ENCODE measurements at regions not wholly inside any gene's neighbourhood (a gene's known extent, or its start where the extent isn't known, plus 50 kb on each side); places are given as distances from the start of the nearest gene placed in this dataset.

GRCh38 chr2:21203976-21204375 is 80.2 kb downstream of the TDRD15 start:
- TF ChIP-seq TAF1 (IDR thresholded peaks at IDR 0.05; ENCODE audit: borderline replicate concordance, insufficient read depth, low read length), result no peak
- TF ChIP-seq, protein P1, sequence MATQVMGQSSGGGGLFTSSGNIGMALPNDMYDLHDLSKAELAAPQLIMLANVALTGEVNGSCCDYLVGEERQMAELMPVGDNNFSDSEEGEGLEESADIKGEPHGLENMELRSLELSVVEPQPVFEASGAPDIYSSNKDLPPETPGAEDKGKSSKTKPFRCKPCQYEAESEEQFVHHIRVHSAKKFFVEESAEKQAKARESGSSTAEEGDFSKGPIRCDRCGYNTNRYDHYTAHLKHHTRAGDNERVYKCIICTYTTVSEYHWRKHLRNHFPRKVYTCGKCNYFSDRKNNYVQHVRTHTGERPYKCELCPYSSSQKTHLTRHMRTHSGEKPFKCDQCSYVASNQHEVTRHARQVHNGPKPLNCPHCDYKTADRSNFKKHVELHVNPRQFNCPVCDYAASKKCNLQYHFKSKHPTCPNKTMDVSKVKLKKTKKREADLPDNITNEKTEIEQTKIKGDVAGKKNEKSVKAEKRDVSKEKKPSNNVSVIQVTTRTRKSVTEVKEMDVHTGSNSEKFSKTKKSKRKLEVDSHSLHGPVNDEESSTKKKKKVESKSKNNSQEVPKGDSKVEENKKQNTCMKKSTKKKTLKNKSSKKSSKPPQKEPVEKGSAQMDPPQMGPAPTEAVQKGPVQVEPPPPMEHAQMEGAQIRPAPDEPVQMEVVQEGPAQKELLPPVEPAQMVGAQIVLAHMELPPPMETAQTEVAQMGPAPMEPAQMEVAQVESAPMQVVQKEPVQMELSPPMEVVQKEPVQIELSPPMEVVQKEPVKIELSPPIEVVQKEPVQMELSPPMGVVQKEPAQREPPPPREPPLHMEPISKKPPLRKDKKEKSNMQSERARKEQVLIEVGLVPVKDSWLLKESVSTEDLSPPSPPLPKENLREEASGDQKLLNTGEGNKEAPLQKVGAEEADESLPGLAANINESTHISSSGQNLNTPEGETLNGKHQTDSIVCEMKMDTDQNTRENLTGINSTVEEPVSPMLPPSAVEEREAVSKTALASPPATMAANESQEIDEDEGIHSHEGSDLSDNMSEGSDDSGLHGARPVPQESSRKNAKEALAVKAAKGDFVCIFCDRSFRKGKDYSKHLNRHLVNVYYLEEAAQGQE (IDR thresholded peaks at IDR 0.05; ENCODE audit: insufficient read depth in 1 of 2, low read depth in 2 of 2, low read length in 2 of 2), result no peak
- TF ChIP-seq POLR2AphosphoS5 (IDR thresholded peaks at IDR 0.05; ENCODE audit: low read depth, low read length), result no peak
- no peak for TF ChIP-seq SIN3A (IDR thresholded peaks at IDR 0.05; ENCODE audit: borderline replicate concordance, insufficient read depth, low read length)

All from PFSK-1 (cell line).